Bronchial epithelial cell (primary cell): ENCODE measurements at regions not wholly inside any gene's neighbourhood (a gene's known extent, or its start where the extent isn't known, plus 50 kb on each side); places are given as distances from the start of the nearest gene placed in this dataset.

ENCODE experiments used
- DNase-seq: peaks from one replicate; pipeline ENCODE4 v3.0.0-alpha.2; 2010; ENCODE audit warnings: low read depth
- FAIRE-seq: peaks from 2 replicates; lab custom pipeline; 2011; peaks lifted over from hg19 to GRCh38; lab: Jason Lieb, UNC
- H3K27me3 ChIP-seq: 2 replicates; pipeline ENCODE4 v1.5.1; 2011; ENCODE audit warnings: low read length; ENCODE audit not compliant: control insufficient read depth, insufficient read depth
- H3K36me3 ChIP-seq: 2 replicates; pipeline ENCODE4 v1.5.1; 2011; ENCODE audit warnings: low read length; ENCODE audit not compliant: control insufficient read depth, insufficient read depth
- H3K4me3 ChIP-seq: 2 replicates; pipeline ENCODE4 v1.5.1; 2011; ENCODE audit warnings: mild to moderate bottlenecking, low read depth, low read length, control low read depth
- TF ChIP-seq, protein P1 (sequence below): IDR thresholded peaks from 2 replicates; pipeline ENCODE4 v1.5.1; 2011; ENCODE audit warnings: mild to moderate bottlenecking, moderate library complexity, low read length, control low read depth, inconsistent platforms; ENCODE audit not compliant: insufficient read depth, severe bottlenecking

DNA sequence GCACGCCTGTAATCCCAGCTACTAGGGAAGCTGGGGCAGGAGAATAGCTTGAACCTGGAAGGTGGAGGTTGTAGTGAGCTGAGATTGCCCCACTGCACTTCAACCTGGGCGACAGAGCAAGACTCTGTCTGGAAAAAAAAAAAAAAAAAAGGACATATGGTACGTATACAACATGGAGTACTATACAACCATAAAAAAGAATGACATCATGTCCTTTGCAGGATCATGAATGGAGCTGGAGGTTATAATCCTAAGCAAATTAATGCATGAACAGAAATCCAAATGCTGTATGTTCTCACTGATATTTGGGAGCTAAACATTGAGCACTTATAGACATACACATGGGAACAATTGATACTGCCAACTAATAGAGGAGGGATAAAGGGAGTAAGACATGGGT, 99.3 kb upstream of the KCNJ3 start:
- TF ChIP-seq, protein P1, sequence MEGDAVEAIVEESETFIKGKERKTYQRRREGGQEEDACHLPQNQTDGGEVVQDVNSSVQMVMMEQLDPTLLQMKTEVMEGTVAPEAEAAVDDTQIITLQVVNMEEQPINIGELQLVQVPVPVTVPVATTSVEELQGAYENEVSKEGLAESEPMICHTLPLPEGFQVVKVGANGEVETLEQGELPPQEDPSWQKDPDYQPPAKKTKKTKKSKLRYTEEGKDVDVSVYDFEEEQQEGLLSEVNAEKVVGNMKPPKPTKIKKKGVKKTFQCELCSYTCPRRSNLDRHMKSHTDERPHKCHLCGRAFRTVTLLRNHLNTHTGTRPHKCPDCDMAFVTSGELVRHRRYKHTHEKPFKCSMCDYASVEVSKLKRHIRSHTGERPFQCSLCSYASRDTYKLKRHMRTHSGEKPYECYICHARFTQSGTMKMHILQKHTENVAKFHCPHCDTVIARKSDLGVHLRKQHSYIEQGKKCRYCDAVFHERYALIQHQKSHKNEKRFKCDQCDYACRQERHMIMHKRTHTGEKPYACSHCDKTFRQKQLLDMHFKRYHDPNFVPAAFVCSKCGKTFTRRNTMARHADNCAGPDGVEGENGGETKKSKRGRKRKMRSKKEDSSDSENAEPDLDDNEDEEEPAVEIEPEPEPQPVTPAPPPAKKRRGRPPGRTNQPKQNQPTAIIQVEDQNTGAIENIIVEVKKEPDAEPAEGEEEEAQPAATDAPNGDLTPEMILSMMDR, result no peak
- DNase-seq, result no peak
- Histone ChIP-seq H3K27me3 (no peaks in the 10 kb centered on the region), H3K4me3 (no peak overlapping the region), H3K36me3 (no peaks in the 10 kb centered on the region)
- no peak for FAIRE-seq

DNA sequence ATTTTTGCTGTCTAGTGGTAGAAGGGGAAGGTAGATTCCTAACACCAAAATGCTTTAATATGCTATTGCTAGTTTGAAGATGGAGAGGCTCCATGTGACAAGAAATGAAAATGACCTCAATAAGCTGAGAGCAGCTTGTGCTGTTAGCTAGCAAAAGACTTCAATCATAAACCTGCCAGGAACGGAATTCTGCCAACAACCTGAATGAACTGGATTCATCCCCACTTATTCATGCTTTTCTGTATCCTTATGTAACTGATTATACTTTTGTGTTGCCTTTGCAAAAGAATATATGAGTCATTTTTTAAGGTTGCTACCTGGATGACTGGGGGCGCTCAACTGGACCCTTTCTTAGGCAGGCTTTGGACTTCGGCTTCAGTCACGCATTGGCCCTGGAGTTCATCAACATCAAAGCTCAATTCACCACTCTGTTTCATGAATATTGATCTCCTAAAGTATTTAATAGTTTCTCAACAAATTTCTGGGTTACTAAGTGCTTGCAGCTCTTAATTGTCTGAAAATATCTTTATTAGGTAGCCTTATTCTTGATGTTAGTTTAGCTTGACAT, 97.5 kb upstream of the KCNJ3 start:
- FAIRE-seq (no peak), DNase-seq (no peak)
- no peaks in the 10 kb centered on the region for H3K27me3 ChIP-seq
- no peak overlapping the region for H3K4me3 ChIP-seq
- TF ChIP-seq, protein P1, result no peak
- no peaks in the 10 kb centered on the region for H3K36me3 ChIP-seq

DNA sequence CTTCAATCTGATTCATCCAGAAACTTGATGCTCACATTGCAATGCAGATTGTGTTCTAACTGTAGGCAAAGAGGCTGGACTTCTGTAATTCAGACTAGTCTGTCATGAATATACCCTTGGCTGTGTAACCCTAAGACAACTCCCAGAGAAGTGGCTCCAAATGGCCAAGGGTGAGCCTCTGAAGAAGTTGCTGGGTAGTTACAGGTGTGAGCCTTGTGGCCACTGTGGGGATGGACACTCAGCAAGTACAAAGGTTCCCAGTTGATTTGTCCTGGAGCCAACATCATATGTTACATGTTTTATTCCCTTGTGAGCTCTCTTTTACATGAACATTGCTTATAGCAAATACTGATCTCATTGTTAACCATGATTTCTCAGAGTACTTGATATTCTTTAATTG, 94.8 kb upstream of the KCNJ3 start:
- no peak overlapping the region for H3K4me3 ChIP-seq
- FAIRE-seq, result no peak
- TF ChIP-seq, protein P1, result no peak

DNA sequence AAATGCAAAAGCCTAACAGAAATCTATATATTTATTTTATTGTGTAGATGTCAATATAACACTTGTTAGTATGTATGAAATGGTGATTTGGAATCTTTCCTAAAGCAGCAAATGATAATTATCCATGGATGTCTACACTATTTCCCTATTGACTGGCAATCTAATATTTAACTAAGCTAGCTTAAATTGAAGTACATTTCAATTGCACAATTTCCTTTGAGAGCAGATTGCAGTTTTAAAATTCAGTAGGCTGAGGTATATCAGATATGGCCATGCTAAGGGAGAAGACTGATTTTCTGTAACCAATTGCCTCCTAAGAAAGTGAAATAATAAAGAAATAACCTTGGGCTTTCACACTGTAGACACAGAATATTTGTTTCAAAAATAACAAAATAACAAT, 90.1 kb upstream of the KCNJ3 start:
- Histone ChIP-seq H3K27me3 (no peaks in the 10 kb centered on the region), H3K4me3 (no peak overlapping the region), H3K36me3 (no peaks in the 10 kb centered on the region)
- FAIRE-seq, result no peak
- TF ChIP-seq, protein P1, result no peak
- no peak for DNase-seq

More for the DNA sequence above, 94.8 kb upstream of the KCNJ3 start:
- no peak for DNase-seq
- Histone ChIP-seq H3K36me3 (no peaks in the 10 kb centered on the region), H3K27me3 (no peaks in the 10 kb centered on the region)

DNA sequence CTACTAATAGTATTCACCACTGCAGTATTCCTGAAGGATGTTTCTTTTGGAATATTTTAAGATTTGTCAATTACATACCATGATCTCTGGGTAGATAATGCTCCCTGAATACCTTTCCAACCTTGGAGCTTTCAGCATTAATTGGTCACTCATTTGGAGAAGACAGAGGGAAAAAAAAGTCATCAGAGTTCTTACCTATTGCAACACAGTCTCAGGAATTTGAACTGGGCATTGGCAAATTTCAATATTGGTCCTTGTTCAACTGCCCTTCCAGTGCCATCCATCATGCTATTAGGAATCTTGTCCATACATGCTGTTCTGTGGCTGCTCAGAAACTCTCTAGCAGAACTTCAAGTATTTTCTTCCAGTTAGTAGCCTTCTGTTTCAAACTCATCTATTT, 83.6 kb upstream of the KCNJ3 start:
- Histone ChIP-seq H3K27me3 (no peaks in the 10 kb centered on the region), H3K4me3 (no peak overlapping the region), H3K36me3 (no peaks in the 10 kb centered on the region)
- DNase-seq (no peak), FAIRE-seq (no peak)
- TF ChIP-seq, protein P1, result no peak

DNA sequence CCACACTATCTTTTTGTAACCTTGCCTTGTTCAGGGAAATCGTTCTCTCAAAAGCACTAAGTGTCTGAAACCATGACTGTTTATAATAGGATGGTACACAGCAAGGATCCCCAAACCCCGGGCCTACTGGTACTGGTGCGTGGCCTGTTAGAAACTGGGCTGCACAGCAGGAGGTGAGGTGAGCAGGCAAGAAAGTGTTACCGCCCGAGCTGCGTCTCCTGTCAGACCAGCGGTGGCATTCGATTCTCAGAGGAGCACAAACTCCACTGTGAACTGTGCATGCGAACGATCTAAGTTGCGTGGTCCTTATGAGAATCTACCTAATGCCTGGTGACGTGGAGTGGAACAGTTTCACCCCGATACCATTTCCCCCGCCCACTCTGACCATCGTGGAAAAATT, 81.8 kb upstream of the KCNJ3 start:
- FAIRE-seq, result peak; percentile 13

More for the DNA sequence above, 81.8 kb upstream of the KCNJ3 start:
- DNase-seq, result no peak
- TF ChIP-seq, protein P1, result no peak
- no peak overlapping the region for H3K4me3 ChIP-seq
- H3K36me3 ChIP-seq, result no peaks in the 10 kb centered on the region
- H3K27me3 ChIP-seq, result no peaks in the 10 kb centered on the region
